OCI-LY1 (cell line): ENCODE measurements at regions not wholly inside any gene's neighbourhood (a gene's known extent, or its start where the extent isn't known, plus 50 kb on each side); places are given as distances from the start of the nearest gene placed in this dataset.

Experiments used
- EZH2 ChIP-seq: fragments of 200-600 bp; sonication (generic), shearing (Covaris generic); IDR thresholded peaks from 2 replicates; pipeline ENCODE4 v1.8.0; 2017; ENCODE audit warnings: borderline replicate concordance, mixed run types, mild to moderate bottlenecking, antibody characterized with exemption, low read length, moderate library complexity, mixed read lengths
- TF ChIP-seq, protein P1 (sequence below): fragments of 200-600 bp; sonication (generic), shearing (Covaris generic); IDR thresholded peaks from 2 replicates; pipeline ENCODE4 v1.5.1; 2017; ENCODE audit warnings: mild to moderate bottlenecking, antibody characterized with exemption, low read length, moderate library complexity, mixed read lengths

- TF ChIP-seq, protein P1, sequence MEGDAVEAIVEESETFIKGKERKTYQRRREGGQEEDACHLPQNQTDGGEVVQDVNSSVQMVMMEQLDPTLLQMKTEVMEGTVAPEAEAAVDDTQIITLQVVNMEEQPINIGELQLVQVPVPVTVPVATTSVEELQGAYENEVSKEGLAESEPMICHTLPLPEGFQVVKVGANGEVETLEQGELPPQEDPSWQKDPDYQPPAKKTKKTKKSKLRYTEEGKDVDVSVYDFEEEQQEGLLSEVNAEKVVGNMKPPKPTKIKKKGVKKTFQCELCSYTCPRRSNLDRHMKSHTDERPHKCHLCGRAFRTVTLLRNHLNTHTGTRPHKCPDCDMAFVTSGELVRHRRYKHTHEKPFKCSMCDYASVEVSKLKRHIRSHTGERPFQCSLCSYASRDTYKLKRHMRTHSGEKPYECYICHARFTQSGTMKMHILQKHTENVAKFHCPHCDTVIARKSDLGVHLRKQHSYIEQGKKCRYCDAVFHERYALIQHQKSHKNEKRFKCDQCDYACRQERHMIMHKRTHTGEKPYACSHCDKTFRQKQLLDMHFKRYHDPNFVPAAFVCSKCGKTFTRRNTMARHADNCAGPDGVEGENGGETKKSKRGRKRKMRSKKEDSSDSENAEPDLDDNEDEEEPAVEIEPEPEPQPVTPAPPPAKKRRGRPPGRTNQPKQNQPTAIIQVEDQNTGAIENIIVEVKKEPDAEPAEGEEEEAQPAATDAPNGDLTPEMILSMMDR, result no peak
- TF ChIP-seq EZH2, result no peak
Measured at GRCh38 chr3:194253270-194253669, 97.9 kb downstream of the CPN2 start.
